NCI-H187 (cell line): ENCODE measurements at regions not wholly inside any gene's neighbourhood (a gene's known extent, or its start where the extent isn't known, plus 50 kb on each side); places are given as distances from the start of the nearest gene placed in this dataset.
"Not testable (repeated sequence)": the region's sequence is repeated elsewhere in the genome, so short reads cannot be mapped to it uniquely, and the experiment has no call there.

Source experiments
- DNase-seq, 2 experiments: peaks; one replicate each; lab custom pipeline; 2025; lab: John Stamatoyannopoulos, UW

GRCh38 chr5:92629000-92629399, 952.0 kb downstream of the NR2F1-AS1 start:
- DNase-seq = no peak

GRCh38 chr5:92627186-92627585, 953.8 kb downstream of the NR2F1-AS1 start:
- DNase-seq = no peak

- DNase-seq = no peak
These were observed 964.9 kb downstream of the NR2F1-AS1 start for GRCh38 chr5:92616085-92616484.

DNA sequence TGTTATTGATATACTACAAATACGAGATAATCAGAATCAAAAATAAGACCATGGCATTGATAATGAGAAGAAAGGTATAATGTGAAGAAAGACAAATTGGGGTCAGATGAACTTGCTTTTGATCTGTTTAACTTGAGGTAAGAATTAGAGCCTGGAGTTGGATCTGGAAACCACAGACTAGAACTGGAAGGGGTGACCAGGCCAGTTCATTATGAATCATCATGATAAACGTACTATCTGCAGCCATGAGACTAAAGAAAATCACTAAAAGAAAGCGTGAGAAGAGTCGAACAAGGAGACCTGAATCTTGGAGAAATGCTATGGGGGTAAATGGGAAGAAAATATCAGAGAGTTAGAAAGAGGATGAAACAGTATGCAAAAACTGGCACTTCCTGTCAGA, 967.5 kb downstream of the NR2F1-AS1 start:
- no peak for DNase-seq

DNA sequence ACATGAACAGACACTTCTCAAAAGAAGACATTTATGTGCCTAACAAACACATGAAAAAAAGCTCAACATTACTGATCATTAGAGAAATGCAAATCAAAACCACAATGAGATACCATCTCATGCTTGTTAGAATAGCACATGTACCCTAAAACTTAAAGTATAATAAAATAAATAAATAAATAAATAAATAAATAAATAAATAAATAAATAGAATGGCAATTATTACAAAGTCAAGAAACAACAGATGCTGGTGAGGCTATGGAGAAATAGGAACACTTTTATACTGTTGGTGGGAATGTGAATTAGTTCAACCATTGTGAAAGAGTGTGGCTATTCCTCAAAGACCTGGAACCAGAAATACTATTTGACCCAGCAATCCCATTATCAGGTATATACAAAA, 970.6 kb downstream of the NR2F1-AS1 start:
- not testable (repeated sequence) for DNase-seq

- DNase-seq = no peak
These were observed 975.4 kb downstream of the NR2F1-AS1 start for GRCh38 chr5:92605591-92605990.

GRCh38 chr5:92599217-92599810, 981.7 kb downstream of the NR2F1-AS1 start:
- no peak for DNase-seq

GRCh38 chr5:92594031-92594430, 987.0 kb downstream of the NR2F1-AS1 start:
- DNase-seq = no peak

DNA sequence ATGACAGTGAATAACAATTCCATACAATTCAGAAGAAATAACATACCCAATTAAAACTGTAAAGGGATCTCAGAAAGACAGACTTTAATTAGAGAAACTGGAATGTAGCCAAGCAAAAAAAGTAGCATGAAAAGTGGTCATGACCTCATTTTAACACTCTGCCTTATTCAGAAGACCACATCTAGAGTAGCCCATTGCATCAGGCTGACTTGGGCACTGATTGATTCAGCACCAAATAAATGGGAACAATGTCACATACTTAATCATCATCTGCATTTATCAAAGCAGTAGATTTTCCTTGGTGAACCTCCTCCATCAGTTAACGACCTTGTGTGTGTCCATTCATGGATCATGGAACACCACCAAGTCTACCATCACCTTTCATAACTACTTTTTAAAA, 992.1 kb downstream of the NR2F1-AS1 start:
- DNase-seq = no peak

GRCh38 chr5:92581690-92582089, 999.3 kb downstream of the NR2F1-AS1 start:
- DNase-seq = no peak

DNA sequence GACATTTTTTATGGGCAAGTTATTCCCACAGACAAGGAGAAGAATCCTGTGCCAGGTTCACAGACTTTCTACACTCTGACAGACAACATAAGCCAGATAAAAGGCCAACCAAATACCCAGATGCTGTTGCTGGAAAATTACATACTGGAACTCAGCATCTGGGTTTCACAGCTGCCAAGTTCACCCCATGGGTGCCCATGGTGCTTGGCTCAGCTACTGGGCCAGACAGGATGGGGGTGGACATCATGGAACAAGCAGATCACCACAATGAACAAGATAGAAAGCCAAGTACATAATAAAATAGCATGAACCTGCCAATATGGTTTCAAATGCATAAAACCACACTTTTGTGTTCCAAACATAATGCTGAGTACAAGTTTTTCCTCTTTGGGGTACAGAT, 999.8 kb downstream of the NR2F1-AS1 start:
- no peak for DNase-seq

- no peak for DNase-seq
These were observed 1000.2 kb downstream of the NR2F1-AS1 start for GRCh38 chr5:92580814-92581213.

DNA sequence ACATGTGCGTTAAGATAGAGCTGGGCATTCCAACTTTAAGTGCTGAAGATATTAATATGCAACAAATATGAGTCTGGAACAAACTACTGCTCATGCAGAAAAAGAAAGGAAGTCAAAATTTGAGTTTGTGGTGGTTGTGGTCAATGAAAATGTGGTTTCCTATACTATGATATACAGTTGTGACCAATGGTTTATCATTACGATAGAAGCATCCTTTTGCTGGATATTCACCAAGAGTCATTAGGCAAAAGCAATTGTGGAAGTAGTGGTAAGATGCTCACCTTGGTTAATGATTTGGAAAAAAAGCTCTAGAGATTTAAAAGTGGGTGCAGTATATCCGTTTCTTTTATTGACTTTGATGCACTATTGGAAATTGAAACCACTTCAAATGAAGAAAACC, 1007.0 kb downstream of the NR2F1-AS1 start:
- DNase-seq = no peak

DNA sequence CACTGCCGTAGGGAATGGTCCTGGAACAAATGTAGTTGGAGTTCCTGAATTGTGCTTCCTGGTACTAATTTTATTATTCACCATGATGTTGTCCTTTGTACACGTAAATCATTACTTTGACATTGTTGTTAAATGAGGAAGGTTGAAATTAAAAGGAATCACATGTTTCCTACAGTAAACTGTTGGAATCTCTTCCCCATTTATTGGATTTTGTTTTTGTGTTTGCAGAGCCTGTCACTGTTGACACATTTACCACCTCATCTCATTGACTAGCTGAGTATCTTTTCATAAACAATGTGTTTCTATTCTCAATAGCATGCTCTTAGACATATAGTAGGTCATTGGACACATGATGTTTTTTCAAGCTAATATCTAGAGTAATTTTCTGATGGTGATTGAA, 1012.5 kb downstream of the NR2F1-AS1 start:
- no peak for DNase-seq

DNA sequence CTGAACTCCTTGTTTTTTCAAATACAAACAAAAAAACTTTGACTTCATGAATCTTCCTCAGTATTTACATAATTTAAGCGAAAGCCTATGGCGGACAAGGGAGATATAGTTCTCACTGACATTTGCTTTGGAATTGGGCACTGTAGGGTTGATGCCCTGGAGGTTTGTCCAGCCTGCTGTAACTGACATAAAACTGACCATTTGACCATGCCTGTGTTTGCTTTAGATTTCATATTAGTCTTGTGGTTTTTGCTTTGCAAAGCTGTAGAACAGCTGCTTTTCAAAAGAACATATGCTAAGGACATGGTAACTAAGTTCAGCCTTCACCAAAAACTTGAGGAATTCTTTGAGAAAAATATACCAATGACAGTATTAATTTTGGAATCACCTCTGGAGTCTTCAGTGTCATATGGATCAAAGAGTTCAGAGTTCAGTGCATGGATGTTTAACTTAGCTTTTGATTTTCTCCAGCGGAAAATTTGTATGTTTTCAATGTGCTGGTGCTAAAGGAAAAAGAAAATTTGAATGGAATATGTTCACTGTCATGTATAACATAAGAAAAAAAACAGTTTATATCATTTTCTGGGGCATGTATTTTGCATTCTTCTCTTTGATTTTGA, 1013.1 kb downstream of the NR2F1-AS1 start:
- DNase-seq = no peak

- no peak for DNase-seq
These were observed 1014.8 kb downstream of the NR2F1-AS1 start for GRCh38 chr5:92566113-92566786.

- no peak for DNase-seq
These were observed 1015.3 kb downstream of the NR2F1-AS1 start for GRCh38 chr5:92565673-92566072.

GRCh38 chr5:92562065-92562464, 1019.0 kb downstream of the NR2F1-AS1 start:
- DNase-seq = no peak

- DNase-seq = no peak
These were observed 1019.5 kb downstream of the NR2F1-AS1 start for GRCh38 chr5:92561411-92561959.

- DNase-seq = no peak
These were observed 1020.2 kb downstream of the NR2F1-AS1 start for GRCh38 chr5:92560698-92561401.

DNA sequence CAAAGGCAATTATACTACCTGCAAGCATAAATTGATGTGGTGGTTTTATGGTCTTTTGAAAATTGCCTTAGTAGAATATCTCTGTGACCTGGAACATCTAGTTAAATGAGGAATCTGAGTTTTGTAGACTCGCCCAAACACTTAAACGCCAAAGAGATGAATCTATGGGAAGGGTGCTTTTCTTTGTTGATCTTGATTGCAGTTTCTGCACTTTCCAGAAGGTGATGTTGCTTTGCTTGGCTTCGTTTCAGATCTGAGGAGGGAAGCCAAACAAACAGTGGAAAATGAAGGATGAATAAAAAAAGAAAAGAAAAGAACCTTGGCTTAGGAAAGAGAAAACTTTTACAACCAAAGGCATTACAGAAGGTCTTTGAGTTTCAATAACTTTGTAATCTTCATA, 1021.2 kb downstream of the NR2F1-AS1 start:
- no peak for DNase-seq

- DNase-seq = no peak
These were observed 1021.7 kb downstream of the NR2F1-AS1 start for GRCh38 chr5:92559331-92559730.

DNA sequence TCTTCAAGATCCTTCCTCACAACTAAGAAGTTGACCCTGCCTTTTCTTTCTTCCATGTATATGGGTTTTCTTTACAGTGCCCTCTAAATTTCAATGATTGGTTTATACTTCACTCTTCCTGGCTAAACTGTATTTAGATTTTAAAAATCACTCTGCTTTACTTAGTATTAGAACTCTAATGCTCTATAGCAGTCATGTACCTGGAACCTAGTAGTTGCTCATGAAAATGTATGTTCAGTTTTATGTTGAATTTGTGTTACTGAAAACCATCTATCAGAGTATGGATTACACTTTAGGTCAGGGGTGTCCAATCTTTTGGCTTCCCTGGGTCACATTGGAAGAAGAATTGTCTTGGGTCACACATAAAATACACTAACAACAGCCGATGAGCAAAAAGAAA, 1024.3 kb downstream of the NR2F1-AS1 start:
- DNase-seq = no peak
